GM18502 (cell line): ENCODE measurements at regions not wholly inside any gene's neighbourhood (a gene's known extent, or its start where the extent isn't known, plus 50 kb on each side); places are given as distances from the start of the nearest gene placed in this dataset.
"Not testable (repeated sequence)": the region's sequence is repeated elsewhere in the genome, so short reads cannot be mapped to it uniquely, and the experiment has no call there.

ENCODE experiments used
- ATAC-seq: cut with Tn5 transposase; IDR thresholded peaks from one replicate; pipeline ENCODE4 v1.9.1; 2021; ENCODE audit warnings: mild to moderate bottlenecking; ENCODE audit not compliant: unreplicated experiment, poor library complexity

DNA sequence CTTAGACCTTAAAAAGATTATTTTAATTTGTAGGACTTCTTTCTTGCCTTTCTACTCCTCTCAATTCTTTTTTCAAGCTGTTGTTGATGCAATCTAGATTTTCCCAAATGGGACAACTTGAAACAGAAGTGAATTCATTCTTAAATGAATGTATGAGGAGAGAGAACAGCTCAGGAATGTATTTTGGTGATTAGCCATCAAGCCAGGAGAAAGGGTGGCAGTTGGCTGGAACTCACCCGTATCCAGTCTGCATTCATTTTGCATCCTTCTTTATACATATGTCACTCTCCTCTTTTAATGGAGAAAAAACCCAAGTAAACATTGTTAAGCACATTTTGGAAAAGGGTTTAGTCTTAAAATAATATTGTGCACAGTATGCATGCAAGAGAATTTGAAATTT is 251.3 kb downstream of the REEP3 start:
- ATAC-seq = no peak

DNA sequence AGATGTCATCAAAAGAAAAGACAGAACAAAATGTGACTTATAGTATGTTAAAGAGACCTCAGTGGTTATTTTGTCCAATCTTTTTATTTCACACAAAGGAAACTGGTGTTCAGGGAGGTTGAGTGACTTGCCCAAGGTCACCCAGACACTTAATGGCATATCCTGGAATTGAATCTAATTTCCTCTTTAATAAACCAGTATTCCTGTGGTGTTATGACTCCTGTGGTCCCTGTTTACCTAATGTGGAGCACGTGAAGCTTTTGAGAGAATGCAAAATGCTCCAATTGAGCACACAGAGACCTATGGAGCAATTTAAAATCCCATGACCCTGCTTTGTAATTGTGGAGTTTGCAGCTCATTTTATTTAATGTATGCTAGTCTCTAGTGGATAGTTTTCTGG is 251.9 kb downstream of the REEP3 start:
- no peak for ATAC-seq

DNA sequence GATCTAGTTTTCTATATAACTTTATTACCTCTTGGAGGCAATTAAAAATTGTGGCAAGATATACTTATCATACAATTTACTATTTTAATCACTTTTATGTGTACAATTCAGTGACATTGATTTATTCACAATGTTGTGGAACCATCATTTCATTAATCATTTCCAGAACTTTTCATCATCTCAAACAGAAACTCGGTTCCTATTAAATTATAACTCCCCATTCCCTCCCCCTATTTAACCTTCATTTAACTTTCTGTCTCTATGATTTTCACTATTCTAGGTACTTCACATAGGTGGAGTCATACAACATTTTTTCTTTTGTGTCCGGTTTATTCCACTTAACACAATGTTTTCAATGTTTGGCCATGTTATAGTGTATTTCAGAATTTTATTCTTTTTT is 252.8 kb downstream of the REEP3 start:
- no peak for ATAC-seq

DNA sequence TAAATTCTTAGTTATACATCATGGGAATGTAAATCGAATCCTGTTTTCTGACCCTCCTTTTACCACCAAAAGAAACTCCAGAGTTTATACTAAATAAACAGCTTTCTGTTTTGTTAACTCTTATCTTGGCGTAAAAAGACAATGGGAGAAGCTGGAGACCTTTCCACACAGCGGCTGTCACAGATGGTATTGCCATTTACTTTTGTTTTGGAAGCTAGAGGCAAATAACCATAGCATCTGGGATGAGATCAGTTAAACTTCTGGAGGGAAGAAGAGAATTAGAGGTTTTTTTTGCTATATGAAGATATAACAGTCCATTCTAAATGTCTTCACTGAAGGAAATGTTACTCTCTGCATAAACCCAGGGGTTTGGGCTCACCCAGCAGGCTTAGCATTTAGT is 258.9 kb downstream of the REEP3 start:
- ATAC-seq = no peak

DNA sequence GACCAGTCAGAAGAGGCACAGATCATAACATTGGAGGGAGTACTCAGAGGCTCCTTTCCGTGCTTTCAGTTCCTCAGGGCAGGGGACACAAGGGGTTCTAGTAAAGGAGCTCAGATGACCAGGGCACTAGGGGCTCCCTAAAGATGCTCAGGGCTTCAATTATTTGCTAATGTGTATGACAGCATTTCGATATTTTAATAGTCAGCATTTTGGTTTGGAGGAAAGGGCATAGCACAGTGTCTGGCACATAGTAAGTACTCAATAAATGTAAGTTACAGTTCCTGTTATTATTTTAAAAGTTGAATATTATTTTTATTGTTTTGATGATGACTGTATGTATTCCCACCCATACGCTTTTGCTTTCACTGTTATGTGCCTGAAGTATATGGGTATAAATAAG is 260.0 kb downstream of the REEP3 start:
- no peak for ATAC-seq

DNA sequence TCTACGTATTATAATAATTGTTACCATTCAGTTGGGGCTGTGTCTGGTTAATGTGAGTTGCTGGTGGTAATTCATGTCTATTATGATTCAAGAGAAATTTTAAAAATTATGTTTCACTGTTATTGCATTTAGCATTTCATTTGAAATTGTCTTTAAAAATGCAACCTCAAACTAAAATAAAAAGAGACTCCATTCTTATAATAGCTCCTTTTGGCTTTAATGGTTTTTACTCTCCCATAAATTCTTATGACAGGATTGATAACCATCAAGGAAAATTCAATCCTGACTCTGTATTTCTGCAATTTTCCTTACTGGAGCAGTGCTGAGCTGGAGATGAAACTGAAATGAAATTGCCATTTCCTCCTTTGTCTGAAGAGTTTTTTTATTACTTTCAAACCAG is 262.7 kb downstream of the REEP3 start:
- no peak for ATAC-seq

DNA sequence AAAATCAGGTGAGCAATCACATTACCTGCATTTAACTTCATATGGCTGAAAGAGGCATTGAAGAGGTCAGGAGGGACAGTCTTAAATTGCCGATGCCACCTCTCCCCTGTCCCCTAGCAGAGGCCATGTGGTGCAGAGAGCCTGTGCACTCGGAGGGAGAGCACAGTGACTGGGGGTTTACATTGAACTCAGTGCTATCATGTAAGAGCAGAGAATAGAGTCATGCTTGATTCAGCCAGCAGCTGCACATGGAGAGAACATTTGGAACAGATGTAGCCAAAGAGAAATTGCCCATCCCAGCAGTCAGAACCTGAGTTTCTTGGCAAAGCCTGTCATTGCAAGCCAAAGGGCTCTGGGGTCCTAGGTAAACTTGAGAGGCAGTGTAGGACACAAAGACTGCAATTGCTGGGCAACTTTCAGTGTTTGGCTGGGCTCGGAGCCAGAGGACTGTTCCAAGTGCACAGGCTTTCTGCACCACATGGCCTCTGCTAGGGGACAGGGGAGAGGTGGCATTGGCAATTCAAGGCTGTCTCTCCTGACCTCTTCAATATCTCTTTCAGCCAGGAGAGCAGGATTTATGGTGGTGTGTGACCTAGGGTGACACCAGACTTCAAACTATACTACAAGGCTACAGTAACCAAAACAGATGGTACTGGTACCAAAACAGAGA is 267.1 kb downstream of the REEP3 start:
- ATAC-seq = no peak

DNA sequence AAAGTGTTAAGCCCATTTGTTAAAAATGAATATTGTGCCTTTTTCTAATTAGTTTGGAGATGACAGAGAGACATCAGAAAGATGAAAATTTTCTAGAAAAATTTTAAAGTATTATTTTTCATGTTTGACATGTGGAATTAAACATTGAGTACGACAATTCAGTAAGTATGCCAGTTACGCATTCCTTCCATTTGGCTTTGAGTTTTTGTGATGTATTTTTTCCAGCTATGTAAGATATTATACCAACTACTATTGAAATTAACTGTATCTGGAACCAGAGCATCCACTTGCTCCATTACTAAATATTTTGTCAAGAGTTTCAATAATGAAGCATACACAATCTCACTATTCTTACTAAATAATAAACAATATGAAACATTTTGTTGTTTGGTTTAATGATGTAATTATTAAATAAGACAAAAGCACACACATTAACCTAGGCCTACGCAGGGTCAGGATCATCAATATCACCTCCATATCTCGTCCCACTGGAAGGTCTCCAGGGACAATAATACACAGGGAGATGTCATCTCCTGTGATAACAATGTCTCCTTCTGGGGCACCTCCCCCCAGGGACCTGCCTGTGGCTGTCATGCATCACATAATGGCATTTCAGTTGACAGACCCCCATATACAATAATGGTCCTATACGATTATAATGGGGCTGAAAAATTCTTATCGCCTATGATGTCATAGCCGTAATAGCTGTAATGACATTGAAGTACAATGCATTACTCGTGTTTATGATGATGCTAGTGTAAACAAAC is 274.1 kb downstream of the REEP3 start:
- no peak for ATAC-seq

DNA sequence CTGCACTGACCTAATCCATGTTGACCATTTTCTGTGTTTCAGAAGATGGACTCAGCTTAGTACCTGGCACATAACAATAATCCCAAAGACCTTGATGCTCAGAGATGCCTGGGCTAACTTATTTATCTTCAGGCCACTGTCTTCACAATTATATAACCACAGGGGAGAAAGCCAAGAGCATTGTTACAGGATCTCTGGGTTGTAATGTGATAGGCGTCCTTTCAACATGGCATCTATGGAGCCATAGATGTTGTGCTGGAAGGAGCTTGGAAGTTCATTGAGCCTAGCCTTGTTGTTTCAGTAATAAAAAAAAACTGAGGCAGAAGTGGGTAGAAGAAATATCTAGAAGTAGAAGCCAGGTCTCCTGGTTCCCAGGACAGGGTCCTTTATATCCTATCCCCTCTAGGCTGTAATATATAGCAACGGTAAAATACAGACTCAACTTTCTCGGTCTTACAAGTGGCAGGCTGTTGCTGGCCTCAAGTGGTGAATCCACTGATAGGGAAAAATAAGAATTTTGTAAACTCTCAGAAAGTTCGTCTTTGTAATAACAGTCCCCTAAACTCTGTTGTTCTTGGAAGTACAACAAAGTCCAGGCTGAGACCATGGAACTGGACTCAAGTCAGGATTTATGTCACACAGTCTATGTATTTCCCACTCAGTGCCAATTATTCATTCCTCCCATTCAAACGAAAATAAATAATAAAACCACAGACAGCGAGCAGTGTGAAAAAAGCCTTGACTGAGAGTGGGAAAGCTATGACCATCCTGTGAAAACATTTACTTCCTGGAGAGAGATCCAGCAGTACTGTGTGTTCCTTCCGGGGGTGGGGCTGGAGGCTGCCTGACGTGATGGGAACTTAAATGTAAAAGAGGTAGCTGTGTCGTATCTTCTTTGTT is 277.6 kb downstream of the REEP3 start:
- no peak for ATAC-seq

DNA sequence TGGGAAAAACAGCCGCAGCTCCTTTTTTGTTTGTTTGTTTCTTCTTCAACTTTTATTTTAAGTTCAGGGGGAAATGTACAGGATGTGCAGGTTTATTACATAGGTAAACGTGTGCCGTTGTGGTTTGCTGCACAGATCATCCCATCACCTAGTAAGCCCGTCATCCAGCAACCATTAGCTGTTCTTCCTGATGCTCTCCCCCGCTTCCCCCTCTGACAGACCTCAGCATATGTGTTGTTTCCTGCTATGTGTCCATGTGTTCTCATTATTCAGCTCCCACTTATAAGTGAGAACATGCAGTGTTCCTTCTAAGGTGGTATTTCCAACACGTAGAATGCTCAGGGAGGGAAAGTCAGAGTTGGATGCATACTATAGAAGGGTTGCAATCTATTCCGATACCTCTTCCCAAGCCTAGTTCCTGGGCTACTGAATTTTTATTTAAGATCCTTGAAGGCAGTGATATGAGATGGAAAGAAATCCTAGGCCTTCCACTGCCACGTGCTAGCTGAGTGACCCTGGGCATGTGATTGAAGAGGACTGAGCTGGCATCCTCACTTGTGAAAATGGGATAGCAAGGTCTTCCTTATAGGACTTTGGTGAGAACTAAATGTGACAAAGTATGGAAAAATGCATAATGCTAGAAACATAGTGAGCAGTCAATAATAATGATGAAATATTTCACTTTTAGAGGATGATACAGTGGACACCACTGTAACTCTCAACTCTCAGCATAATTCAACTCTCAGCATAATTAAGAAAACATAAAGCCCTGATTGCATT is 278.5 kb downstream of the REEP3 start:
- ATAC-seq = no peak

DNA sequence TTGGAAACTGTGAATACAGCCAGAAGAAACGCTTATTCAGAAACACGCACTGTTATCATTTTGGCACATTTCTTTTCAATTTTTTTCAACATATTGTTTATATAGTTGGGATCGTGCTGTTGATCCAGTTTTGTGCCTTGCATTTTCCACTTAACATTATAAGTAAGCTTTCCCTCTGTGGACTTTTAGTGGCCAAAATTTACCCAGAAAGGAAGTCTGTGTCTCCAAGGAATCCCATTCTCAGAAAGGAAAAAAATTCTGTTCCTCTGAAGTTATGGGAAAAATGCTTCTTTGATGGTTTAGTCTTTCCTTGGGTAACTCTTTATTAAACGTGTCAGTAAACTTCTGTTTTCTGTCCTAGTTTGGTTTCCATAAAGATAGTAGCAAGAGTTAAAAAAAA is 280.0 kb downstream of the REEP3 start:
- no peak for ATAC-seq

DNA sequence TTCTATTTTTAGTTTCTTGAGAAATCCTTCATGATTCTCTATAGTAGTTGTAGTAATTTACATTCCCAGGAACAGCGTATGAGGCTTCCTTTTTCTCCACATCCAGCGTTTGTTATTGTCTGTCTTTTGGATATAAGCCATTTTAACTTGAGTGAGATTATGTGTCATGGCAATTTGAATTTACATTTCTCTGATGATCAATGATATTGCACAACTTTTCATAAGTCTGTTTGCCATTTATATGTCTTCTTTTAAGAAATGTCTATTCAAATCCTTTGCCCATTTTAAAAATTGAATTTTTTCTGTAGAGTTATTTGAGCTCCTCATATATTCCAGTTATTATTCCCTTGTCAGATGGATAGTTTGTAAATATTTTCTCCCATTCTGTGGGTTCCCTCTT is 285.1 kb downstream of the REEP3 start:
- no peak for ATAC-seq

DNA sequence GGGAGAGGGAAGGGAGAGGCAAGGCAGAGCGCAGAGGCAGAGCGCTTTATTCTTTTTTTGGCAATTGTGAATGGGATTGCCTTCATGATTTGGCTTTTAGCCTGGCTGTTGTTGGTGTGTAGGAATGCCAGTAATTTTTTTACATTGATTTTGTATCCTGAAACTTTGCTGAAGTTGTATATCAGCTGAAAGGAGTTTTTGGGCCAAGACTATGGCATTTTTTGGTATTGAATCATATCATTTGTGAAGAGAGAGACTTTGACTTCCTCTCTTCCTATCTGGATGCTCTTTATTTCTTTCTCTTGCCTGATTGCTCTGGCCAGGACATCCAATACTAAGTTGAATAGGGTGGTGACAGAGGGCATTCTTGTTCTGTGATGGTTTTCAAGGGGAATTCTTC is 291.3 kb downstream of the REEP3 start:
- ATAC-seq = no peak

DNA sequence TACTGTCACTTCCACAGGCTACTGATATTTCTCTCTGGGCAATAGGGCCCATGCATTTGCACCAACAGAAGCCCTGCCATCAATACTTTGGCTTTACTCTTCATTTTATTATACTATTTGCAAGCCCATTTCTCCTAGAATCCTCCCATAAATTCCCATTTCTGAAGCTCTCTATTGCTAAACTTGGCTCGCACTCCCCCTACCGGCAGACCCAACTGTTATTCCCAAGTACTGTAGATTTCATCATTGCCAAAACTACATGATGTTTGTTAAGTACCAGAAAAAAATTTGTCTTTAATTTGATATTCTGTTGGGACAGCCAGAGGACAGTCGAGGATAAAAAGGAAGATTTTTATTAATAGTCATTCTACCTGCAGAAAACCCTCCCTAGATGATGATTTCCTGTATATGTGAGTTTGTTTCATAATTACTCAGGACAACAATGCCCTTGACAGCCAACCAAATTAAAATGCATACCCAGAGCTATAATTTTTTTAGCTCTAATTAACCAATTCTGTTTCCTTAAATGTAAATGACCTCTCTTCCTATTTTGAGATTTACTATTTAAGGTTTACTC is 298.6 kb downstream of the REEP3 start:
- ATAC-seq = no peak

DNA sequence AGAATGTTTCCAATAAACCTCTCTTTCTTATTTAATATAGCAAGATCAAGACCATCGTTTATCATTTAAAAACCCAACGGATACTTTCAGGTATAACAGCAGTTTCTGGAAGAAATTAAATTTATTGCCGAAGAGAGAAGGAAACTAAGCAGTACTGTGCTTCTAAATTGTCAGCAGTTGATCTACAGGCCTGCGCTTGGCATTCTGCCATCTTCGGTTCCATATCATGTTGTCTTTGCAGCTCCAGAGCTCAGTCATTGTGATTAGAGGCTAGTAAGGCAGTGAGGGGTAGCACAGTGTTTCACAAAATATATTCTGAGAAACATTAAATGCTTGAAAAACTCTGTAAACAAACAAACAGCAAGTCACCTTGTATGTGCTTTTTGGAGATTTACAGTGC is 301.3 kb downstream of the REEP3 start:
- no peak for ATAC-seq

DNA sequence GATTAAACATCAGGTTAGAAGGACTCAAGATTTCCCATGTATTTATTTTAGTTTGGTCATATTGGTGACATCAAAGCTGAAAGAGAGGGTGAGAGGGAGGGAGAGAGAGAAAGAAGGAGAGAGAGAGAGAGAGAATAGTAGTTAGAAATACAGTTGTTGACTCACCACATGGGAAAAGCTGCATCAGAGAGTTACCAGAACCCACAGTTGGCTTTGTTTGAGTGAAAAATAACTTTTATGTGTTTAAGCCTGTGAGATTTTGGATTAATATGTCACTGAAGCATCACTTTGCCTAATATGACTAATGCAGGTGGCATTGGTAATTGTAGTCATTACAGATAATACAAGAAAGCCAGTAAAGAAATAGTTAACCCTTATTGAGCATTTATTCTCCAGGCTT is 303.9 kb downstream of the REEP3 start:
- no peak for ATAC-seq

DNA sequence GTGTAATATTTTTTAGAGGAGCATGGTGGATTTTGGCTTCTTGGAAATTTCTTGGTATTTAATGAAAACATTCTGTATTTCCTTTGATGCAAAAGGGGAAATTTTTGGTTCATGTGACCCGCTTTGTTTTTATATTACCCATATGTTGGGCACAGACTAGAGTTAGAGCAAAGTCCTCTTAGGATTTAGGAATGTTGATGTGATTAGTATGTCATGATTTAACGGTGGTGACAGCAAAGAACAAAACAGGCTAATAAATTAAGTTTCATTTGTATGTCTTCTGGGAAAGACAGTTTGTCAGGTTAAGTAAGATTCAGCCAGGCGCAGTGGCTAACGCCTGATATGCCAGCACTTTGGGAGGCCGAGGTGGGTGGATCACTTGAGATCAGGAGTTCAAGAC is 304.6 kb downstream of the REEP3 start:
- ATAC-seq = no peak

DNA sequence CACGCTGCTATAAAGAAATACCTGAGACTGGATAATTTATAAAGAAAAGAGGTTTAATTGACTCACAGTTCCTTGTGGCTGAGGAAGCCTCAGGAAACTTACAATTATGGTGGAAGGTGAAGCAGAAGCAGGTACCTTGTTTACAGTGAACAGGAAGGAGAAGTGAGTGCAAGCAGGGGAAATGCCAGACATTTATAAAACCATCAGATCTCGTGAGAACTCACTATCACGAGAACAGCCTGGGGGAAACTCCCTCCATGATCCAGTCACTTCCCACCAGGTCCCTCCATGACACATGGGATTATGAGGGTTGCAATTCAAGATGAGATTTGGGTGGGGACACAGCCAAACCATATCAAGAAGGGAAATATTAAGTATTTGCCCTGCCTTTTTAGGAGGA is 305.8 kb downstream of the REEP3 start:
- not testable (repeated sequence) for ATAC-seq

DNA sequence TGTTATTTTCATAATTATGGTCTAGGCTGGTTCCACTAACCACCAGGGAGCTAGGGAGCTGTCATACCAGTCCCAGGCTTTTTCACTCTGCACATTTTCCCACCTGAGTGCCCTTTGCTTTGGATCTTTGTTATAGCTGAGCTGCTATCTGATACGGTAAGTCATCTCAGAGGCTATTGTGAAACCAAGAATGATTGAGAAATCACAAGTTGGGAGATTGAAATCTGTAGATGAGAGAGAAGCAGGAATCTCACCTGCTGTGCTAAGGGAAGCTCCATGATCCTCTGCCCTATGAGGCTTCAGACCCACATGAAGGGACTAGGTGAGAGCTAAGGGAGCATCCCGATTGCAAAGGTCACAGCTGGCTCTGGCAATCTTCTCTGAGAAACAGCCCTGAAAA is 307.8 kb downstream of the REEP3 start:
- no peak for ATAC-seq

DNA sequence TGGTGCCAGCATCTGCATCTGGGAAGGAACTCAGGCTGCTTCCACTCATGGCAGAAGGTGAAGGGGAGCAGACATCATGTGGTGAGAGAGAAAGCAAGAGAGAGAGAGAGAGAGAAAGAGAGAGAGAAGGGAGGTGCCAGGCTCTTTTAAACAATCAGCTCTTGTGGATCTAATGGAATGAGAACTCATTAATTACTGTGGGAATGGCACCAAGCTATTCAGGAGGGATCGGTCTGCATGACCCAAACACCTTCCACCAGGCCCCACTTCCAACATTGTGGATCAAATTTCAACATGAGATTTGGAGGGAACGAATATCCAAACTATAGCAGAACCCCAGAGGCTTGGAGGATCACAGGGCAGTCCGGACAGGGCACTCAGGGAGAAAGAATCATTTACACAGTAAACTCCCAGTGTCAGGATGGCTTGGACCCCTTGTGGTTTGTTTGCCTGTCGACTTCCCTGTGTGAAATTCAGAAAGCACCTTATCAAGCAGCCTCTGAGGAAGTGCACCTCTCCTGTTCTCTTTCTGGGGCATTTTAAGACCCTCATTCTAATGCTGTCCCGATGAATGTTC is 308.5 kb downstream of the REEP3 start:
- no peak for ATAC-seq
